Rectal smooth muscle tissue (tissue), 1 donor: ENCODE measurements at regions not wholly inside any gene's neighbourhood (a gene's known extent, or its start where the extent isn't known, plus 50 kb on each side); places are given as distances from the start of the nearest gene placed in this dataset.

ENCODE experiments used
- H3K27ac ChIP-seq: one replicate; pipeline ENCODE4 v1.7.0; 2013; ENCODE audit warnings: low read depth, low read length, inconsistent platforms
- H3K27me3 ChIP-seq: one replicate; pipeline ENCODE4 v1.7.0; 2013; ENCODE audit warnings: low read length; ENCODE audit not compliant: control insufficient read depth, insufficient read depth
- H3K36me3 ChIP-seq: one replicate; pipeline ENCODE4 v1.7.0; 2013; ENCODE audit warnings: low read length; ENCODE audit not compliant: control insufficient read depth, insufficient read depth
- H3K4me1 ChIP-seq: one replicate; pipeline ENCODE4 v1.7.0; 2013; ENCODE audit warnings: low read length; ENCODE audit not compliant: control insufficient read depth, insufficient read depth
- H3K4me3 ChIP-seq: one replicate; pipeline ENCODE4 v1.7.0; 2013; ENCODE audit warnings: low read length
- H3K9ac ChIP-seq: one replicate; pipeline ENCODE4 v1.7.0; 2013; ENCODE audit warnings: low read length

DNA sequence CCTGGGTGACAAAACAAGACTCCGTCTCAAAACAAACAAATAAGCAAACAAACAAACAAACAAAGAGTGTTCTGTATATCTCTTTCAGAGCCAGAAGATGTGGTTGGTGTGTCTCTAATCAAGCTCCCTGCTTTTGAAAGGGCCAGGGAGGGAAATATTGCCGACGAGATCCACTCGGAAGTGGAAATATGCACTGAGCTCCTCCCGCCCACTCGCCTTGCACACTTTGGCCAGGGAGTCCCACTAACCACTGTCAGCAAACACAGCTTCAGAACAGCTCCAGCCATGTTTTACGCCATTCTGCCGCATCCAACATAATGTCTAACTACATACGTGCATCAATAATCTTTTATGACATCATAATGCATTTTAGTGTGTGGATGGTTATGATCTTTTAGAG is 155.5 kb upstream of the VSTM2B start:
- H3K4me1 ChIP-seq = no peaks in the 10 kb centered on the region
- H3K4me3 ChIP-seq = no peak overlapping the region
- H3K27me3 ChIP-seq = no peaks in the 10 kb centered on the region
- no peak overlapping the region for H3K27ac ChIP-seq
- H3K9ac ChIP-seq = no peak overlapping the region
- H3K36me3 ChIP-seq = no peaks in the 10 kb centered on the region

DNA sequence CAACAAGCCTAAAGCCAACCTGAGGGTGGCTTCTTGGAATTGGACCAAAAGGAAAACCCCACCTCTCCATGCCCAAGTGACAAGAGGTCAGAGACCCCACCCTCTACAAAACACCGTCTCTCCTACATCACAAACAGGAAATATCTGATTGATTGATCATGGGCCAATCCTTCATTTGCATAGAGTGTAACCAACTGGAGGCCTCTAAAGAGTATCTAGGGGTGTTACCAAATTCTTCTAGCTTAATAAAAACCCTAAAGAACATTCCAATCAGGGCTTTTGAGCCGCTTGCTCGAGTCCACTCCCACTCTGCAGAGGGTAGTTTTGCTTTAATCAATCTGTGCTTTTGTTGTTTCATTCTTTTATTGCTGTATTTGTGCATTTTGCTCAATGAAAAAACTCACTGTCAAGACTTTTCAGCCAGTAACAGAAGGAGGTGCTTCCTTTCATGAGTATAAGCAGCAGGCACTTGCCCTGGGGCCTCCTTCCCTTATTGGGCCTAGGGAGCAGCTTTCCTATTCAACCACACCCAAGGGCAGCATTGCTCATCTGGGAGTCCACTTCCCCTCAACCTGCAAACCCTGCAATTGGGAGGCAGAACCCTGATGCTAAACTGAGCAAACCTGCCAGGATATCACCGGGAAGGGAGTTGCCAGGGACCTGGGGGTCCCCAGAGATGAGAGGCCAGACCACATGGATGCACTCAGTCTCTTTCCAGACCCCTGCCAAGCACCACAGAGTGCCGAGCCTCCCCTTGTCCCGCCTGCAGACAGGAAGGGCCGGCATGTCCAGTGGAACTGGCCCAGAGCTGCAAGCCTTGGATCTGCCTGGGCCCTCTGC is 154.3 kb upstream of the VSTM2B start:
- no peak overlapping the region for H3K9ac ChIP-seq
- H3K4me3 ChIP-seq = no peak overlapping the region
- H3K36me3 ChIP-seq = no peaks in the 10 kb centered on the region
- no peak overlapping the region for H3K27ac ChIP-seq
- H3K27me3 ChIP-seq = no peaks in the 10 kb centered on the region
- no peaks in the 10 kb centered on the region for H3K4me1 ChIP-seq

DNA sequence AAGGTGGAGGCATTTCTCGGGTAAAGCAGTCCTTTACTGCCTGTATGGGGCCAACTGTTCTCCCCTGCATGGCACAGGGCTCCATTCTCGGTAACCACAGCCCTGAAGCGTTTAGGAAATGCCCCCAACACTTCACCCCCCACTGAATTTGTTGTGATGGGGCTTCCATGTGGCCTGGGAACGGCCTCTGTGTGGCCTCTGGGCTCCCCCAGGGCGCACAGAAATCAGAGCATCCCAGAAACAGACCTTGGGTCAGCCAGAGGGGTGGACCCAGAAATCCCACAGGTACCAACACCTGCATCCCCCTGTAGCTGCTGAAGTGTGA is 153.7 kb upstream of the VSTM2B start:
- no peaks in the 10 kb centered on the region for H3K27me3 ChIP-seq
- H3K36me3 ChIP-seq = no peaks in the 10 kb centered on the region
- H3K9ac ChIP-seq = no peak overlapping the region
- H3K4me1 ChIP-seq = no peaks in the 10 kb centered on the region
- H3K4me3 ChIP-seq = no peak overlapping the region
- H3K27ac ChIP-seq = no peak overlapping the region

DNA sequence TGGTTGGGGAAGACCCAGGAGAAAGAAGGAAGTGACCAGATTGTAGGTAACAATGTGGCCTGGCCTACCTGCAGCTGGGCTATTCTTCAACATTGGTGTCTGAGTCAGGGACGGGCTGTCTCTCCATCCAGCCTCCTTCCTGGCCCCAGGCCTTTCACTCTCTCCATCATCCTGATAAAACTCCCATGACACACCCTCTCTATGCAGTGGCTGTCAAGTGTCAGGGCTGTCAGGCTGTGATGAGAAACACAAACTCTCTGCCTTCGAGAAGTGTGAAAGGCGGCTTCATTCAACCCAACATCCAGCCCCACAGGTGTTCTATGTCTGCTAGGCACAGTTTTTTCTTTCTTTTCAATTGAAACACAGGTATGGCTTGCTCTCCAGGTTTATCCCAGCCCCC is 153.3 kb upstream of the VSTM2B start:
- H3K4me1 ChIP-seq = no peaks in the 10 kb centered on the region
- H3K36me3 ChIP-seq = no peaks in the 10 kb centered on the region
- H3K9ac ChIP-seq = no peak overlapping the region
- H3K4me3 ChIP-seq = no peak overlapping the region
- no peaks in the 10 kb centered on the region for H3K27me3 ChIP-seq
- no peak overlapping the region for H3K27ac ChIP-seq

DNA sequence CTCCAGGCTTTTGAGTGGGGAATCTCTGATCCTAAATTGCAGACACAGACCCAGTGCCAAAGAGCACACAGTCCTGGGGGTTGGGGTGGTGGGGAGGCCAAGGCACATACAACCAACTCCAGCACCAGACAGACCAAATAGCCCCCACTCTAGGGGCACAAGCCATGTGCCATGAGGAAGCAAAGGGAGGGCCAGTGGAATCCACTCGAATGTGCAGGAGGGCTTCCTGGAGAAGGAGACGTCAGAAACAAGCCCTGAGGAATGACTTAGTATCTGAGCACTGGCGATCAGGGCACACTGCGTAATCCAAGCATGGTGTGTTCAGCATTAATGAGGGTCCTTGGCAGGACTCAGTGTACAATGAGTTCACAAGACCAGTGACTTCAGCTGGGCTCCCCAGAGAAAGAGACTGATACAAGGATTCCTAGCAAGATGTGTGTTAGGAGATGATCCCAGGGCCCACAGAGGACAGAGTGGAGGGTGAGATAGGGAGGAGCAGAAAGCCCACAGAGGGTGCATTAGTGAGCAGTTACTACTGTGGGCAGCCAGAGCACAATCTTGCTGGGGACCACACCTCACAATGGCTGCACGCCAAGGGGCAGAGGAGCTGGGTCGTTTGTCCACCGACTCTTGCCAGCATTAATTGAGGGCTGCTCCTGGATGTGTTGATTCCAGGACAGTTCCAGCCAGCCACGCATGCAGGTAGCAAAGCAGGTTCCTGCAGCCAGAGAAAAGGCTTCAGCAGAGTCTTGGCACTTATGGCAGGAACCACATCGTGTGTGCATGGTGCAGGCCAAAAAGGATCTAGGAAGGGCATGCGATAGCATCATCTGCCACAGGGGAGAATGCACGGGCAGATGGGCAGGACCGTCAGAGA is 152.6 kb upstream of the VSTM2B start:
- H3K4me3 ChIP-seq = no peak overlapping the region
- no peak overlapping the region for H3K9ac ChIP-seq
- H3K4me1 ChIP-seq = no peaks in the 10 kb centered on the region
- H3K36me3 ChIP-seq = no peaks in the 10 kb centered on the region
- H3K27me3 ChIP-seq = no peaks in the 10 kb centered on the region
- no peak overlapping the region for H3K27ac ChIP-seq

DNA sequence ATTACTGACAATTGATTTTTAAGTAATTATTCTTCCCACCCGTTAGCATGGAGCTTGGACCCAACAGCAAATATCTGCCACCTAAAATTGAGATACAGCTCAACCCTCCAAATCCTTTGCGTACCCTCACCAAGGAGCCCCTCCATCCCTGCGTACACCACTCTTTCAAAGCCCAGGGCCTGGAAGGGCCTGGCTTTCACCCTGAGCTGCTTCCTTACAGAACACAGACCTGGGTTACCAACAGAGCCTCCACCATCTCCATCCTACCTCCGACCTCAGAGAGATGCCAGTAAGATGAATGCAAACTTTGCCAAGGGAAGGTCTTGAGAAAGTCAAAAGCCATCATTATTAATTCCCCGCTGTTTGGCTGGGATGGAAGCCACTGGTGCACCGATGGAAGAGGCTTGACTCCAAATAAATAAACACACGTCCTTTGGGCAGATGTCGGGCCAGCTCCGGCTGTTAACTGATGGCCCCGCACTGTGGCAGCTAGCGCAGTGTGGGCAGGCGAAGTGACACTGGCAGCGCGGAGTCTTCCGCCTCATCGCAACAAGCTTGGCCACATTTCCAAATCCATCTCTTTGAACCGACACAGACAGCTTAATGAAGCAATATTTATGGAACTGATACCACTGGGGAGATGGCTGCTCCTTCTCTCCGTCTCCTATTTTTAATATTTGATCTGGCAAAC is 150.2 kb upstream of the VSTM2B start:
- Histone ChIP-seq H3K27ac (no peak overlapping the region), H3K4me1 (no peaks in the 10 kb centered on the region), H3K27me3 (no peaks in the 10 kb centered on the region), H3K36me3 (no peaks in the 10 kb centered on the region), H3K4me3 (no peak overlapping the region), H3K9ac (no peak overlapping the region)

DNA sequence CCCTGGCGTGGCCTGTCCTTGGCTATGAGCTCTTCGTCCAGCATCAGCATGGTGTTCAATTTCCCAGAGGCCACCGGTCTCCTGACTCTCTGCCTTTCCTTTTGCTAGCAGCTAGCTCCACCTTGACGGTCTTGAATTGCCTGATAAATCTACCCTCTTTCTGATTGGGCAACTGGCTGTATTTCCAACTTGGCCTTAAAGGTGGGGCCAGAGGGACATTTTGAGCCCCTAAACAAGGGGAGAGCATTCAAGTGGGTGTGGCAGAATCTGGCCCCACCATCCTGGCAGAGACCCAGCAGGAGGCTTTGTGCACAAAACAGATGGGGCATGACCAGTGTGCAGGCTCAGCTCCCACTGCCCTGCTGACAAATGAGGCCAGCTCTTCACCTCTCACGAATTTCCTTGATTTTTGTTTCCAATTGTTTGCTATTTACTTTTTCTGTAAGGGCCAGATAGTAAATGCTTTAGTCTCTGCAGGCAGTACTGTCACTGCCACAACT is 148.9 kb upstream of the VSTM2B start:
- H3K27me3 ChIP-seq = no peaks in the 10 kb centered on the region
- no peak overlapping the region for H3K9ac ChIP-seq
- no peaks in the 10 kb centered on the region for H3K4me1 ChIP-seq
- no peak overlapping the region for H3K4me3 ChIP-seq
- H3K36me3 ChIP-seq = no peaks in the 10 kb centered on the region
- H3K27ac ChIP-seq = no peak overlapping the region

DNA sequence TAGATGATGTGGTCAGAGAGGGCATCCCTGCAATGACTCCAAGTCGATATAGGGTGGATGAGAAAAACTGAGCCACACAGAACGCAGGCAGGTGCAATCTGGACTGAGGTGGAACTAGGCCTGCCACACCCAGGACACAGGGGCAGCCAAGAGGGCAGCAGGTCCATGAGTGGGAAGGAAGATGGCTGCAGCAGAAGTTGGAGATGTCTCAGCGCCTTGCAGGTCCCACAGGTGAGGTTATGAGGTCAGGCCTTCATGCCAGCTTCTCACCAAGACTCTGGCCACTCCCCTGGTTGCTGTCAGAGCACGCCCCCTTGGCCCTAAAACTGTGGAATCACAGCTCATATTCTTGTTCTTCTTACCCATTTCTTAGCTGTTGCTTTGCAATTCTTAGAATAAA is 147.7 kb upstream of the VSTM2B start:
- Histone ChIP-seq H3K27ac (no peak overlapping the region), H3K27me3 (no peaks in the 10 kb centered on the region), H3K36me3 (no peaks in the 10 kb centered on the region), H3K4me1 (no peaks in the 10 kb centered on the region), H3K9ac (no peak overlapping the region), H3K4me3 (no peak overlapping the region)

DNA sequence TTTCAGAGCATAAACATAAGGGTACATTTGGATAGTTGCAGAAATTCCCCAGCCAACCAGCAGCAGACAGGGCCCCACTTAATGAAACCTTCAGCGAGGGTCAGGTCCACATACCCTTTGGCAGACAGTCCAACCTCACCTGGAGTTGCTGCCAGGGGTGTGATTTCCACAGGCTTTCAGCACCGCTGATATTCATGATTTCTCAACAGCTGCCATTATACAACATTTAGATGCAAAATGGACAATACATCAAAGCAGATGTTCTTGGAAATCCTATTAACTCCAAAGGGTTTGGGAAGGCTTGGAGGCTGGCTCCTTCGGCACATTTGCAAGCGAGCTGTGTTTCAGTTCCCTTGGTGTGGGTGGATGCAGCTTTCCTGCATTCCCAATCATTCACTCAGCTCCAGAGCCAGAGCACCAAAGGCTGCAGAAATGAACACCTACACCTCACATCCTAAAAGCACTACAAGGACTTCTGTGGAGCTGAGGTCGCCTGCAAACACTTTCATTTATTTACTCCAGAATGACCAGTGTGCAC is 147.2 kb upstream of the VSTM2B start:
- no peak overlapping the region for H3K27ac ChIP-seq
- H3K36me3 ChIP-seq = no peaks in the 10 kb centered on the region
- H3K4me1 ChIP-seq = no peaks in the 10 kb centered on the region
- H3K4me3 ChIP-seq = no peak overlapping the region
- H3K9ac ChIP-seq = no peak overlapping the region
- H3K27me3 ChIP-seq = no peaks in the 10 kb centered on the region

DNA sequence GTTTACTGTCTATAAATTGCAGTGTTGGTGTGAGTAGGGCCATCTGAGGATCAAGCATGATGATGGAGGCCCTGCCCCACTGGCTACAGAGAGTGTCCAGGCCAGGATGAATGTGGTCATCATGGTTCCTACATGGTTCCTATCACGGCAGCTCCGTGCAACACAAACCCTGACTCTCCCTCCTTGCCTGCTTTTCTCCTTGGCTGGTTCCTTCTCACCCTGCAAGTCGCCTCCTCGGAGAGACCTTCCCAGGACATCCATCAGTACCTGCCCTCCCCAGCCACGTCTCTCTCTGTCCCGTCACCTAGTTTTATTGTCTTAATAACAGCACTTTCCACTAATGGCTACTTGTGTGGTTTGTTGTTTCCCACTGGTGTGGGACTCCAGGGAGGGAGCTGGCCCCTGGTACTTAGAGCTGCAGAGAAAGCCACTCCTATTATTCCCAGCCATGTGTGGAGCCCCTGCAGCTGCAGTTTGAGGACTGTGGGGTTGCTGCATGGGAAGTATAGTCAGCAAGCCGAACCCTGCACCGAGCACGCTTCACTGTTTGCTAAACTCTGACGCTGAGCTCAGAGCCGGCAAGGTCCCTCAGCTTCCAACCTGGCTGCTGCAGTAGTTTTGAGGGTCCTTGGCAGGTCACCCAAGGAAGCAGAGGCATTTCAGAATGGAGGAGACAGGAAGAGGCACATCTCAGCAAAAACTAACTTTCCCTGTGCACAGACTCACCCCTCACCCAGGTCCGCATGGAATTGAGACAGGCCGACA is 146.4 kb upstream of the VSTM2B start:
- no peak overlapping the region for H3K27ac ChIP-seq
- no peak overlapping the region for H3K9ac ChIP-seq
- no peaks in the 10 kb centered on the region for H3K36me3 ChIP-seq
- H3K4me3 ChIP-seq = no peak overlapping the region
- no peaks in the 10 kb centered on the region for H3K4me1 ChIP-seq
- H3K27me3 ChIP-seq = no peaks in the 10 kb centered on the region

DNA sequence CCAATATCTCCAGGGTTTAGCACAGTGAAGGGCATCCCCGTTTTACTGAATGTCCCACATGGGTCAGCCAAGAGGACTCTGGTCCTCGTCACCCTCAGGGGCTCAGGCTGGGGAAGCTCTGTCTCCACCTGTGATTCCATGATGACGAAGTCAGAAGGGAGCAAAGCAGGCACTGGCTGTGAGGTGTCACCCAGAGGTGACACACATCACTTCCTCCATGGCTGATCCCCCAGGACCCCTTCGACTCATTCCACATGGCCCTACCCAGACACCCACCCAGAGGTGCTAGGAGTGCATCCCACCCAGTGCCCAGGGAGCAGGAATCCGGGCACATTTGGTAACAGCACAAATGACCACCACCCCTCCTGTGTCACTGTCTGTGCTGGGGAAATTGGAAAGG is 145.2 kb upstream of the VSTM2B start:
- Histone ChIP-seq H3K9ac (no peak overlapping the region), H3K27me3 (no peaks in the 10 kb centered on the region), H3K27ac (no peak overlapping the region), H3K4me1 (no peaks in the 10 kb centered on the region), H3K4me3 (no peak overlapping the region), H3K36me3 (no peaks in the 10 kb centered on the region)
